IMR-90 (cell line): ENCODE measurements at regions not wholly inside any gene's neighbourhood (a gene's known extent, or its start where the extent isn't known, plus 50 kb on each side); places are given as distances from the start of the nearest gene placed in this dataset.

Experiments
- ATAC-seq: fragments of 200-7000 bp; cut with Tn5 transposase; 2 replicates; pipeline ENCODE4 v1.9.1; 2020; ENCODE audit warnings: low read depth, mild to moderate bottlenecking, moderate library complexity
- BruUV-seq: library from RNA; stranded (reverse); fragments of 400-500 nt; replicated peaks from 2 replicates; lab custom pipeline; 2021; lab: Mats Ljungman, UMichigan
- CTCF ChIA-PET: fragments of 300-600 bp; formaldehyde crosslinking; extraction: SDS; loops from one replicate; lab custom pipeline; 2021; ENCODE audit warnings: antibody characterized with exemption; lab: Yijun Ruan, JAX
- POLR2A ChIA-PET: fragments of 300-600 bp; sonication (Branson Sonifier 250); formaldehyde crosslinking; loops from one replicate; lab custom pipeline; 2022; ENCODE audit warnings: antibody characterized with exemption; ENCODE audit not compliant: unreplicated experiment; lab: Charles Lee
- DNase-seq: peaks from one replicate; pipeline ENCODE4 v3.0.0; 2013
- H2AFZ ChIP-seq: replicated peaks from 2 replicates; pipeline ENCODE3; 2013; ENCODE audit warnings: low read length, mild to moderate bottlenecking; ENCODE audit not compliant: poor library complexity
- H2AK5ac ChIP-seq: 2 replicates; pipeline ENCODE4 v1.6.1; 2013; ENCODE audit warnings: low read depth, low read length, inconsistent platforms
- H2AK9ac ChIP-seq: replicated peaks from 2 replicates; pipeline ENCODE3; 2013; ENCODE audit warnings: mild to moderate bottlenecking, low read depth, low read length, moderate library complexity; ENCODE audit not compliant: poor library complexity
- H2BK120ac ChIP-seq: 2 replicates; pipeline ENCODE4 v1.6.1; 2013; ENCODE audit warnings: low read depth, low read length, inconsistent platforms
- H2BK15ac ChIP-seq: 3 replicates; pipeline ENCODE4 v1.6.1; 2013; ENCODE audit warnings: low read depth, low read length, inconsistent platforms
- H2BK20ac ChIP-seq: 2 replicates; pipeline ENCODE4 v1.6.1; 2013; ENCODE audit warnings: low read depth, mild to moderate bottlenecking, inconsistent platforms, low read length, moderate library complexity
- H2BK5ac ChIP-seq: 2 replicates; pipeline ENCODE4 v1.6.1; 2013; ENCODE audit warnings: mild to moderate bottlenecking, low read depth, low read length, inconsistent platforms; ENCODE audit not compliant: poor library complexity, severe bottlenecking
- H3K14ac ChIP-seq: replicated peaks from 2 replicates; pipeline ENCODE4 v1.6.1; 2013; ENCODE audit warnings: low read depth, low read length, inconsistent platforms
- H3K18ac ChIP-seq: 2 replicates; pipeline ENCODE4 v1.6.1; 2013; ENCODE audit warnings: low read depth, low read length, control low read depth
- H3K23ac ChIP-seq: 2 replicates; pipeline ENCODE4 v1.6.1; 2013; ENCODE audit warnings: low read depth, low read length, inconsistent platforms
- H3K27ac ChIP-seq: 2 replicates; pipeline ENCODE4 v1.5.1; 2013; ENCODE audit warnings: mild to moderate bottlenecking, control low read depth, low read length; ENCODE audit not compliant: insufficient read depth
- H3K27me3 ChIP-seq: 2 replicates; pipeline ENCODE4 v1.6.1; 2013; ENCODE audit warnings: low read length; ENCODE audit not compliant: control insufficient read depth, insufficient read depth
- H3K36me3 ChIP-seq: 2 replicates; pipeline ENCODE4 v1.6.1; 2013; ENCODE audit warnings: low read length, mixed read lengths; ENCODE audit not compliant: control insufficient read depth, insufficient read depth
- H3K4ac ChIP-seq: 2 replicates; pipeline ENCODE4 v1.6.1; 2013; ENCODE audit warnings: low read depth, low read length, inconsistent platforms
- H3K4me1 ChIP-seq: 2 replicates; pipeline ENCODE4 v1.6.1; 2013; ENCODE audit warnings: low read length, mixed read lengths; ENCODE audit not compliant: control insufficient read depth, insufficient read depth
- H3K4me2 ChIP-seq: 2 replicates; pipeline ENCODE4 v1.6.1; 2013; ENCODE audit warnings: low read depth, mild to moderate bottlenecking, control low read depth, low read length, moderate library complexity
- H3K4me3 ChIP-seq: 2 replicates; pipeline ENCODE4 v1.5.1; 2013; ENCODE audit warnings: low read depth, mild to moderate bottlenecking, control low read depth, low read length, moderate library complexity; ENCODE audit not compliant: insufficient read depth
- H3K56ac ChIP-seq: 2 replicates; pipeline ENCODE4 v1.6.1; 2013; ENCODE audit warnings: low read length, inconsistent platforms; ENCODE audit not compliant: insufficient read depth; ENCODE audit errors: extremely low read depth
- H3K79me1 ChIP-seq, 2 experiments: 2 replicates each; pipeline ENCODE4 v1.6.1; 2013; ENCODE audit warnings: low read length in 2 of 2, inconsistent platforms in 1 of 2, low read depth in 1 of 2
- H3K9ac ChIP-seq: 2 replicates; pipeline ENCODE4 v1.6.1; 2013; ENCODE audit warnings: low read depth, low read length, control low read depth
- H3K9me1 ChIP-seq: 2 replicates; pipeline ENCODE4 v1.6.1; 2013; ENCODE audit warnings: low read length, inconsistent platforms; ENCODE audit not compliant: insufficient read depth
- H3K9me3 ChIP-seq: 2 replicates; pipeline ENCODE4 v1.6.1; 2013; ENCODE audit warnings: low read length; ENCODE audit not compliant: control insufficient read depth, insufficient read depth
- H4K20me1 ChIP-seq: 2 replicates; pipeline ENCODE4 v1.6.1; 2013; ENCODE audit warnings: low read length, inconsistent platforms; ENCODE audit not compliant: insufficient read depth
- H4K5ac ChIP-seq: 2 replicates; pipeline ENCODE4 v1.6.1; 2013; ENCODE audit warnings: mild to moderate bottlenecking, low read depth, low read length, control low read depth
- H4K8ac ChIP-seq, 2 experiments: 2 replicates each; pipeline ENCODE4 v1.6.1; 2013; ENCODE audit warnings: low read depth in 2 of 2, low read length in 2 of 2, control low read depth in 1 of 2, inconsistent platforms in 1 of 2
- H4K91ac ChIP-seq: 2 replicates; pipeline ENCODE4 v1.6.1; 2013; ENCODE audit warnings: low read depth, low read length, inconsistent platforms; ENCODE audit not compliant: insufficient read depth
- BHLHE40 ChIP-seq: fragments of 150-350 bp; IDR thresholded peaks from 2 replicates; pipeline ENCODE4 v1.6.1; 2016; ENCODE audit warnings: mild to moderate bottlenecking, low read depth, low read length
- CEBPB ChIP-seq: IDR thresholded peaks from 2 replicates; pipeline ENCODE4 v1.6.1; 2012; ENCODE audit warnings: low read depth, low read length, improper control_type of control experiment
- CHD1 ChIP-seq: IDR thresholded peaks from 2 replicates; pipeline ENCODE4 v1.6.1; 2012; ENCODE audit warnings: low read depth, low read length, improper control_type of control experiment
- CTCF ChIP-seq: conservative IDR thresholded peaks from 2 replicates; pipeline ENCODE4 v1.5.1; 2012; ENCODE audit warnings: mild to moderate bottlenecking, low read depth, low read length, improper control_type of control experiment
- ELK1 ChIP-seq: fragments of 150-350 bp; IDR thresholded peaks from 2 replicates; pipeline ENCODE4 v1.6.1; 2016; ENCODE audit warnings: low read depth, mild to moderate bottlenecking, low read length, moderate library complexity, borderline replicate concordance
- FOS ChIP-seq: fragments of 150-350 bp; IDR thresholded peaks from 2 replicates; pipeline ENCODE4 v1.6.1; 2016; ENCODE audit warnings: low read depth, low read length
- MAFK ChIP-seq: IDR thresholded peaks from 2 replicates; pipeline ENCODE4 v1.6.1; 2012; ENCODE audit warnings: low read depth, low read length, improper control_type of control experiment
- MAZ ChIP-seq: IDR thresholded peaks from 2 replicates; pipeline ENCODE4 v1.6.1; 2012; ENCODE audit warnings: low read depth, mild to moderate bottlenecking, low read length, improper control_type of control experiment, moderate library complexity, borderline replicate concordance
- MXI1 ChIP-seq: IDR thresholded peaks from 2 replicates; pipeline ENCODE4 v1.6.1; 2012; ENCODE audit warnings: low read depth, mild to moderate bottlenecking, low read length, moderate library complexity, borderline replicate concordance
- NFE2L2 ChIP-seq: fragments of 150-350 bp; IDR thresholded peaks from 2 replicates; pipeline ENCODE4 v1.6.1; 2016; ENCODE audit warnings: low read depth, mild to moderate bottlenecking, low read length
- POLR2A ChIP-seq: IDR thresholded peaks from 2 replicates; pipeline ENCODE4 v1.6.1; 2012; ENCODE audit warnings: mild to moderate bottlenecking, low read depth, low read length
- RAD21 ChIP-seq: IDR thresholded peaks from 2 replicates; pipeline ENCODE4 v1.6.1; 2012; ENCODE audit warnings: low read length, improper control_type of control experiment
- RCOR1 ChIP-seq: IDR thresholded peaks from 2 replicates; pipeline ENCODE4 v1.6.1; 2012; ENCODE audit warnings: mild to moderate bottlenecking, low read length, improper control_type of control experiment; ENCODE audit not compliant: insufficient replicate concordance
- RFX5 ChIP-seq: IDR thresholded peaks from 2 replicates; pipeline ENCODE4 v1.8.0; 2012; ENCODE audit warnings: low read depth, mild to moderate bottlenecking, low read length, moderate library complexity
- SMC3 ChIP-seq: fragments of 150-350 bp; IDR thresholded peaks from 2 replicates; pipeline ENCODE4 v1.6.1; 2016; ENCODE audit warnings: low read depth, mild to moderate bottlenecking, antibody characterized with exemption, low read length, moderate library complexity
- USF2 ChIP-seq: fragments of 150-350 bp; IDR thresholded peaks from 2 replicates; pipeline ENCODE4 v1.6.1; 2017; ENCODE audit warnings: mild to moderate bottlenecking, antibody characterized with exemption, low read length, low read depth
- WGBS, 2 experiments: methylation state at CpG; one replicate each; pipeline versions ENCODE4 v1.1.5 to v1.1.7; 2013; ENCODE audit warnings: missing lambda C conversion rate in 2 of 2; ENCODE audit not compliant: insufficient read length in 1 of 2; ENCODE audit errors: extremely low coverage in 2 of 2; 5-methylcytosine and 5-hydroxymethylcytosine counted together
- dilution Hi-C: fragments of 300-500 bp; cut with HindIII; formaldehyde crosslinking; loops from one replicate; pipeline ENCODE4 v1.14.3; 2018; ENCODE audit warnings: low sequenced_read_pairs; ENCODE audit not compliant: unreplicated experiment
- in situ Hi-C: fragments of 300-500 bp; cut with MboI; formaldehyde crosslinking; loops from 3 replicates; pipeline ENCODE4 v1.14.3; 2019; ENCODE audit warnings: low sequenced_read_pairs, inconsistent platforms, mixed read lengths
- intact Hi-C: fragments of 100-400 bp; cut with micrococcal nuclease; formaldehyde crosslinking; loops from 2 replicates; pipeline ENCODE4 v1.10.0; 2022

DNA sequence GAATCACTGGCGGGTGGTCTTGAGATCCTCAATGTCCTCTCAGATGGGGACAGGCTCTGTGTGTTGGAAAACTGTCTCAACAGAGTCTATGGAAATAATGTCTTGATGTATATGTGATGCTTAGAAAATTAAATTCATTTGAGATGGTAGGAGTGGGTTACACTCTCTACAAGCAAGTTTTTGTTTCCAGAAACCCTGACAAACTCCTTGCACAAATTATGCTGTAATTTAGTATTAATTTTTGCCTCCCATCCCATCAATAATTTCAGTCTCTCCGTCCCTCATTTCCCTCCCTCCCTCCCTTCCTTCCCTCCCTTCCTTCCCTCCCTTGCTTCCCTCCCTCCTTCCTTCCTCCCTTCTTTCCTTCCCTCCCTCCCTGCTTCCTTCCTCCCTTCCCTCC lies 488.0 kb upstream of the C16orf82 start:
- H3K36me3 ChIP-seq: no peaks in the 10 kb centered on the region
- no peak overlapping the region for H3K56ac ChIP-seq
- dilution Hi-C loops (no loop called here), in situ Hi-C loops (no loop called here), intact Hi-C loops (no loop called here)
- no peak for ATAC-seq
- H3K23ac ChIP-seq: no peak overlapping the region
- ChIA-PET POLR2A (no interaction called here), CTCF (no interaction called here)
- no peak overlapping the region for H2BK120ac ChIP-seq
- H3K9me3 ChIP-seq: peaks cover 2% of the 10 kb centered on the region; the same call in 1 of the 2 replicates
- no peak overlapping the region for H2BK5ac ChIP-seq
- no peak overlapping the region for H4K5ac ChIP-seq
- H4K20me1 ChIP-seq: no peaks in the 10 kb centered on the region
- H3K27me3 ChIP-seq: no peaks in the 10 kb centered on the region
- H3K4me1 ChIP-seq: no peaks in the 10 kb centered on the region
- H3K4ac ChIP-seq: no peak overlapping the region
- no TSS peak for BruUV-seq
- H2BK20ac ChIP-seq: no peak overlapping the region
- WGBS, 2 experiments: no CpG with 5 or more reads among the region's 2 CpGs
- H2BK15ac ChIP-seq: no peak overlapping the region
- no peak for DNase-seq
- no peak overlapping the region for H2AFZ ChIP-seq
- TF ChIP-seq CTCF (no peak), MXI1 (no peak), RAD21 (no peak), USF2 (no peak), MAFK (no peak), BHLHE40 (no peak), RFX5 (no peak), SMC3 (no peak), POLR2A (no peak), FOS (no peak), RCOR1 (no peak), MAZ (no peak), ELK1 (no peak), NFE2L2 (no peak), CHD1 (no peak), CEBPB (no peak)
- H3K9ac ChIP-seq: no peak overlapping the region
- H4K8ac ChIP-seq: no peak overlapping the region
- H3K4me2 ChIP-seq: no peak overlapping the region
- no peak overlapping the region for H3K14ac ChIP-seq
- no peak overlapping the region for H3K27ac ChIP-seq
- no peak overlapping the region for H3K4me3 ChIP-seq
- no peak overlapping the region for H2AK9ac ChIP-seq
- H3K79me1 ChIP-seq: no peaks in the 10 kb centered on the region
- no peak overlapping the region for H2AK5ac ChIP-seq
- no peak overlapping the region for H4K91ac ChIP-seq
- no peak overlapping the region for H3K18ac ChIP-seq
- no peaks in the 10 kb centered on the region for H3K9me1 ChIP-seq
